Activated CD4-positive, alpha-beta memory T cell treated with anti-CD3 and anti-CD28 coated beads, Interleukin-2, amount 10 ng/mL, durations not matched to agents 7 days and 5 days (primary cell): ENCODE measurements at regions not wholly inside any gene's neighbourhood (a gene's known extent, or its start where the extent isn't known, plus 50 kb on each side); places are given as distances from the start of the nearest gene placed in this dataset.

Experiments used
- CTCF ChIA-PET: fragments of 350-600 bp; sonication (Branson Sonifier 250); formaldehyde crosslinking; loops from one replicate; lab custom pipeline; 2021; ENCODE audit warnings: antibody characterized with exemption, inconsistent platforms; lab: Charles Lee
- POLR2A ChIA-PET: fragments of 350-600 bp; sonication (Branson Sonifier 250); formaldehyde crosslinking; loops from one replicate; lab custom pipeline; 2021; ENCODE audit warnings: antibody characterized with exemption; lab: Charles Lee
- DNase-seq: peaks from one replicate; pipeline ENCODE4 v3.0.0-alpha.2; 2020
- H3K27ac Mint-ChIP-seq: one replicate; pipeline ENCODE4 v1.8.0; 2021; ENCODE audit warnings: mild to moderate bottlenecking, mixed read lengths
- H3K27me3 Mint-ChIP-seq: one replicate; pipeline ENCODE4 v1.8.0; 2021; ENCODE audit warnings: mixed read lengths
- H3K36me3 Mint-ChIP-seq: one replicate; pipeline ENCODE4 v1.8.0; 2021; ENCODE audit warnings: low read depth, mixed read lengths
- H3K4me1 Mint-ChIP-seq: one replicate; pipeline ENCODE4 v1.8.0; 2021; ENCODE audit warnings: mixed read lengths
- H3K4me3 Mint-ChIP-seq: one replicate; pipeline ENCODE4 v1.8.0; 2021; ENCODE audit warnings: mild to moderate bottlenecking, mixed read lengths
- H3K9me3 Mint-ChIP-seq: one replicate; pipeline ENCODE4 v1.8.0; 2021; ENCODE audit warnings: mixed read lengths

- CTCF ChIA-PET: no interaction called here
- peaks cover 26% of the 10 kb centered on the region for H3K27me3 Mint-ChIP-seq
- no peak overlapping the region for H3K27ac Mint-ChIP-seq
- no peaks in the 10 kb centered on the region for H3K36me3 Mint-ChIP-seq
- H3K4me3 Mint-ChIP-seq: no peak overlapping the region
- POLR2A ChIA-PET: no interaction called here
- peaks cover 7% of the 10 kb centered on the region for H3K9me3 Mint-ChIP-seq
- H3K4me1 Mint-ChIP-seq: peaks cover 11% of the 10 kb centered on the region
- no peak for DNase-seq
Measured at GRCh38 chr3:107931326-107931725, 159.5 kb downstream of the CD47 start.

GRCh38 chr3:107929088-107929487 is 161.7 kb downstream of the CD47 start:
- Mint-ChIP-seq H3K4me1 (peaks cover 11% of the 10 kb centered on the region), H3K4me3 (no peak overlapping the region), H3K27me3 (peaks cover 16% of the 10 kb centered on the region), H3K9me3 (peaks cover 5% of the 10 kb centered on the region), H3K27ac (no peak overlapping the region), H3K36me3 (no peaks in the 10 kb centered on the region)
- ChIA-PET POLR2A (no interaction called here), CTCF (interaction anchor here (1.1 to 3.9 kb wide), 10 partner anchors 9 to 549 kb away, joined by 3 to 19 read pairs (median 5); no protein-coding TSS in a partner anchor)
- DNase-seq: no peak

GRCh38 chr3:107928084-107928445 is 162.8 kb downstream of the CD47 start:
- H3K27ac Mint-ChIP-seq: no peak overlapping the region
- no peak for DNase-seq
- no peaks in the 10 kb centered on the region for H3K36me3 Mint-ChIP-seq
- H3K4me3 Mint-ChIP-seq: peak overlapping the region; percentile 76
- H3K9me3 Mint-ChIP-seq: no peaks in the 10 kb centered on the region
- ChIA-PET POLR2A (interaction anchor here (1.1 to 1.8 kb wide), 3 partner anchors 13 to 203 kb away, joined by 3 to 6 read pairs (median 5); no protein-coding TSS in a partner anchor), CTCF (interaction anchor here (0.6 to 3.9 kb wide), 50 partner anchors 8 to 692 kb away, joined by 3 to 19 read pairs (median 4); no protein-coding TSS in a partner anchor)
- H3K4me1 Mint-ChIP-seq: peaks cover 11% of the 10 kb centered on the region
- H3K27me3 Mint-ChIP-seq: peaks cover 10% of the 10 kb centered on the region

GRCh38 chr3:107927361-107928083 is 163.3 kb downstream of the CD47 start:
- Mint-ChIP-seq H3K4me3 (peak overlapping the region; percentile 76), H3K27me3 (peaks cover 9% of the 10 kb centered on the region), H3K4me1 (peaks cover 11% of the 10 kb centered on the region), H3K9me3 (no peaks in the 10 kb centered on the region), H3K27ac (no peak overlapping the region), H3K36me3 (no peaks in the 10 kb centered on the region)
- CTCF ChIA-PET: interaction anchor here (0.6 to 3.9 kb wide), 53 partner anchors 9 to 692 kb away, joined by 3 to 19 read pairs (median 4); no protein-coding TSS in a partner anchor
- POLR2A ChIA-PET: interaction anchor here (1.1 to 1.8 kb wide), 3 partner anchors 14 to 203 kb away, joined by 3 to 6 read pairs (median 5); no protein-coding TSS in a partner anchor
- DNase-seq: peak; percentile 74

- no peaks in the 10 kb centered on the region for H3K9me3 Mint-ChIP-seq
- no peak overlapping the region for H3K4me3 Mint-ChIP-seq
- ChIA-PET POLR2A (no interaction called here), CTCF (interaction anchor here (0.9 to 3.9 kb wide), 5 partner anchors 248 to 690 kb away, joined by 3 to 19 read pairs (median 3); no protein-coding TSS in a partner anchor)
- peaks cover 9% of the 10 kb centered on the region for H3K27me3 Mint-ChIP-seq
- DNase-seq: no peak
- H3K4me1 Mint-ChIP-seq: peaks cover 11% of the 10 kb centered on the region
- H3K36me3 Mint-ChIP-seq: no peaks in the 10 kb centered on the region
- H3K27ac Mint-ChIP-seq: no peak overlapping the region
Measured at GRCh38 chr3:107925851-107926250, 165.0 kb downstream of the CD47 start.

GRCh38 chr3:107921038-107921437 is 169.8 kb downstream of the CD47 start:
- ChIA-PET CTCF (no interaction called here), POLR2A (no interaction called here)
- H3K9me3 Mint-ChIP-seq: no peaks in the 10 kb centered on the region
- no peak overlapping the region for H3K4me3 Mint-ChIP-seq
- peaks cover 13% of the 10 kb centered on the region for H3K27me3 Mint-ChIP-seq
- no peak for DNase-seq
- no peak overlapping the region for H3K27ac Mint-ChIP-seq
- no peaks in the 10 kb centered on the region for H3K36me3 Mint-ChIP-seq
- no peaks in the 10 kb centered on the region for H3K4me1 Mint-ChIP-seq

- no peaks in the 10 kb centered on the region for H3K9me3 Mint-ChIP-seq
- CTCF ChIA-PET: interaction anchor here (1.2 to 1.5 kb wide), 2 partner anchors 9 kb away, joined by 3 read pairs; no protein-coding TSS in a partner anchor
- POLR2A ChIA-PET: interaction anchor here (0.8 kb wide), 1 partner anchor 9 kb away, joined by 3 read pairs; no protein-coding TSS in a partner anchor
- H3K36me3 Mint-ChIP-seq: no peaks in the 10 kb centered on the region
- peaks cover 13% of the 10 kb centered on the region for H3K27me3 Mint-ChIP-seq
- H3K4me3 Mint-ChIP-seq: no peak overlapping the region
- no peak overlapping the region for H3K27ac Mint-ChIP-seq
- no peak for DNase-seq
- H3K4me1 Mint-ChIP-seq: no peaks in the 10 kb centered on the region
Measured at GRCh38 chr3:107920538-107920937, 170.3 kb downstream of the CD47 start.

- H3K4me3 Mint-ChIP-seq: no peak overlapping the region
- DNase-seq: no peak
- ChIA-PET CTCF (interaction anchor here (0.8 to 1.5 kb wide), 3 partner anchors 8 to 51 kb away, joined by 3 read pairs; no protein-coding TSS in a partner anchor), POLR2A (no interaction called here)
- H3K27ac Mint-ChIP-seq: no peak overlapping the region
- H3K9me3 Mint-ChIP-seq: no peaks in the 10 kb centered on the region
- peaks cover 17% of the 10 kb centered on the region for H3K27me3 Mint-ChIP-seq
- no peaks in the 10 kb centered on the region for H3K4me1 Mint-ChIP-seq
- H3K36me3 Mint-ChIP-seq: no peaks in the 10 kb centered on the region
Measured at GRCh38 chr3:107919239-107919638, 171.6 kb downstream of the CD47 start.

- no peak for DNase-seq
- POLR2A ChIA-PET: no interaction called here
- Mint-ChIP-seq H3K4me1 (peaks cover 7% of the 10 kb centered on the region), H3K9me3 (no peaks in the 10 kb centered on the region), H3K27ac (no peak overlapping the region), H3K4me3 (no peak overlapping the region), H3K27me3 (peaks cover 17% of the 10 kb centered on the region), H3K36me3 (no peaks in the 10 kb centered on the region)
- CTCF ChIA-PET: interaction anchor here (1.8 kb wide), 1 partner anchor 12 kb away, joined by 6 read pairs; no protein-coding TSS in a partner anchor
Measured at GRCh38 chr3:107916171-107916570, 174.7 kb downstream of the CD47 start.

- Mint-ChIP-seq H3K36me3 (no peaks in the 10 kb centered on the region), H3K9me3 (no peaks in the 10 kb centered on the region), H3K4me3 (no peak overlapping the region), H3K27me3 (peaks cover 17% of the 10 kb centered on the region), H3K4me1 (peaks cover 12% of the 10 kb centered on the region), H3K27ac (no peak overlapping the region)
- ChIA-PET POLR2A (no interaction called here), CTCF (interaction anchor here (1.8 kb wide), 1 partner anchor 12 kb away, joined by 6 read pairs; no protein-coding TSS in a partner anchor)
- no peak for DNase-seq
Measured at GRCh38 chr3:107915706-107916105, 175.1 kb downstream of the CD47 start.

- H3K9me3 Mint-ChIP-seq: no peaks in the 10 kb centered on the region
- ChIA-PET CTCF (no interaction called here), POLR2A (no interaction called here)
- DNase-seq: no peak
- H3K4me1 Mint-ChIP-seq: peaks cover 16% of the 10 kb centered on the region
- no peak overlapping the region for H3K27ac Mint-ChIP-seq
- H3K27me3 Mint-ChIP-seq: peaks cover 16% of the 10 kb centered on the region
- no peaks in the 10 kb centered on the region for H3K36me3 Mint-ChIP-seq
- no peak overlapping the region for H3K4me3 Mint-ChIP-seq
Measured at GRCh38 chr3:107913701-107914100, 177.1 kb downstream of the CD47 start.

GRCh38 chr3:107911337-107912000 is 179.4 kb downstream of the CD47 start:
- CTCF ChIA-PET: interaction anchor here (0.8 to 1.3 kb wide), 3 partner anchors 9 to 17 kb away, joined by 3 to 4 read pairs (median 3); no protein-coding TSS in a partner anchor
- H3K27me3 Mint-ChIP-seq: peaks cover 4% of the 10 kb centered on the region
- H3K4me1 Mint-ChIP-seq: peaks cover 16% of the 10 kb centered on the region
- H3K36me3 Mint-ChIP-seq: no peaks in the 10 kb centered on the region
- POLR2A ChIA-PET: interaction anchor here (1.5 kb wide), 1 partner anchor 9 kb away, joined by 3 read pairs; no protein-coding TSS in a partner anchor
- DNase-seq: no peak
- H3K27ac Mint-ChIP-seq: no peak overlapping the region
- no peak overlapping the region for H3K4me3 Mint-ChIP-seq
- H3K9me3 Mint-ChIP-seq: no peaks in the 10 kb centered on the region
